ENCODE measurements at regions not wholly inside any gene's neighbourhood (a gene's known extent, or its start where the extent isn't known, plus 50 kb on each side); places are given as distances from the start of the nearest gene placed in this dataset.

DNA sequence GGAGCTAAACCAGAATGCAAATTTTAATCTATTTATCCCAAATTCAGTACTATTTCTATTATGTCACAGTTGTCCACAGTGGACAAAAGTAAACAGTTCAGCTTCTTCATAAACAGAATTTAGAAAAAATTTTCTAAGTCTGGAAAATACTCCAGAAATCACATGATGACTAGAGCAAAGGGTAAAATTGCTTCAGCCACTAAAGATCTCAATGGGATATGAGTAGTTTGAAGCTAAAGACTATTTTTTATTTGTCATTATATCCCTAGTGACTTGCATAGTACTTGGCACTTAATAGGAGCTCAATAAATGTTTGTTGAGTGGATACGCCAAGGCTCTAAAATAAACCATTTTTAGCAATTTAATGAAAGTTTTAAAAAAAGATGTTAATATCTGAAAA is 354.3 kb upstream of the AGTR1 start:
- Histone ChIP-seq H2BK5ac (ENCODE audit: low read depth, low read length, poor library complexity, severe bottlenecking) (no peak overlapping the region), H2AK5ac (ENCODE audit: low read depth, low read length) (no peak overlapping the region), H3K79me1 (ENCODE audit: low read depth in 1 of 2, low read length in 2 of 2) (no peaks in the 10 kb centered on the region), H3K4me3 (ENCODE audit: insufficient read depth, low read depth, low read length) (no peak overlapping the region), H3K18ac (ENCODE audit: low read depth, low read length) (no peak overlapping the region), H4K20me1 (ENCODE audit: insufficient read depth, low read length) (no peaks in the 10 kb centered on the region), H3K14ac (replicated peaks; ENCODE audit: low read depth, low read length) (no peak overlapping the region), H3K4me1 (ENCODE audit: control insufficient read depth, insufficient read depth, low read length) (no peaks in the 10 kb centered on the region), H2BK15ac (ENCODE audit: low read depth, low read length) (no peak overlapping the region), H4K5ac (ENCODE audit: low read depth, low read length) (no peak overlapping the region), H2BK20ac (ENCODE audit: low read depth, low read length) (no peak overlapping the region), H2BK120ac (ENCODE audit: low read depth, low read length) (no peak overlapping the region), H3K9me1 (ENCODE audit: insufficient read depth, low read length) (no peaks in the 10 kb centered on the region), H3K9ac (ENCODE audit: low read depth, low read length) (no peak overlapping the region), H4K91ac (ENCODE audit: insufficient read depth, low read depth, low read length) (no peak overlapping the region), H3K9me3 (ENCODE audit: control insufficient read depth, insufficient read depth, low read length) (no peaks in the 10 kb centered on the region), H3K23ac (ENCODE audit: low read depth, low read length) (no peak overlapping the region), H3K36me3 (ENCODE audit: control insufficient read depth, insufficient read depth, low read length) (no peaks in the 10 kb centered on the region), H3K27ac (ENCODE audit: insufficient read depth, low read length) (no peak overlapping the region), H3K4me2 (ENCODE audit: low read depth, low read length) (no peak overlapping the region), H3K4ac (ENCODE audit: low read depth, low read length) (no peak overlapping the region), H3K27me3 (ENCODE audit: control insufficient read depth, insufficient read depth, low read length) (no peaks in the 10 kb centered on the region), H2AK9ac (replicated peaks; ENCODE audit: low read depth, low read length, poor library complexity) (no peak overlapping the region), H2AFZ (replicated peaks; ENCODE audit: low read length, poor library complexity) (no peak overlapping the region), H4K8ac (ENCODE audit: low read depth in 2 of 2, low read length in 2 of 2) (no peak overlapping the region), H3K56ac (ENCODE audit: extremely low read depth, insufficient read depth, low read length) (no peak overlapping the region)
- POLR2A ChIA-PET (ENCODE audit: unreplicated experiment): no interaction called here
- BruUV-seq (replicated peaks): no TSS peak
- no CpG with 5 or more reads among the region's 1 CpG for WGBS, 2 experiments (ENCODE audit: extremely low coverage in 2 of 2, insufficient read length in 1 of 2)
- DNase-seq (no peak), ATAC-seq (ENCODE audit: low read depth) (no peak)
- dilution Hi-C loops (cut with HindIII; ENCODE audit: low sequenced_read_pairs, unreplicated experiment) (no loop called here), intact Hi-C loops (cut with micrococcal nuclease) (no loop called here), in situ Hi-C loops (cut with MboI; ENCODE audit: low sequenced_read_pairs) (no loop called here)
- CTCF ChIA-PET: interaction anchor here (0.8 to 1.1 kb wide), 2 partner anchors 32 to 376 kb away, joined by 3 read pairs; no protein-coding TSS in a partner anchor
- TF ChIP-seq, protein P1, sequence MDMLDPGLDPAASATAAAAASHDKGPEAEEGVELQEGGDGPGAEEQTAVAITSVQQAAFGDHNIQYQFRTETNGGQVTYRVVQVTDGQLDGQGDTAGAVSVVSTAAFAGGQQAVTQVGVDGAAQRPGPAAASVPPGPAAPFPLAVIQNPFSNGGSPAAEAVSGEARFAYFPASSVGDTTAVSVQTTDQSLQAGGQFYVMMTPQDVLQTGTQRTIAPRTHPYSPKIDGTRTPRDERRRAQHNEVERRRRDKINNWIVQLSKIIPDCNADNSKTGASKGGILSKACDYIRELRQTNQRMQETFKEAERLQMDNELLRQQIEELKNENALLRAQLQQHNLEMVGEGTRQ (IDR thresholded peaks at IDR 0.05; ENCODE audit: low read depth, low read length): no peak
- TF ChIP-seq NFE2L2 (IDR thresholded peaks at IDR 0.05; ENCODE audit: low read depth, low read length) (no peak), BHLHE40 (IDR thresholded peaks at IDR 0.05; ENCODE audit: low read depth, low read length) (no peak), CHD1 (IDR thresholded peaks at IDR 0.05; ENCODE audit: low read depth, low read length) (no peak), RCOR1 (IDR thresholded peaks at IDR 0.05; ENCODE audit: insufficient replicate concordance, low read length) (no peak), RAD21 (IDR thresholded peaks at IDR 0.05; ENCODE audit: low read length) (no peak), MAZ (IDR thresholded peaks at IDR 0.05; ENCODE audit: borderline replicate concordance, low read depth, low read length) (no peak), SMC3 (IDR thresholded peaks at IDR 0.05; ENCODE audit: low read depth, low read length) (no peak)
- TF ChIP-seq, protein P2, sequence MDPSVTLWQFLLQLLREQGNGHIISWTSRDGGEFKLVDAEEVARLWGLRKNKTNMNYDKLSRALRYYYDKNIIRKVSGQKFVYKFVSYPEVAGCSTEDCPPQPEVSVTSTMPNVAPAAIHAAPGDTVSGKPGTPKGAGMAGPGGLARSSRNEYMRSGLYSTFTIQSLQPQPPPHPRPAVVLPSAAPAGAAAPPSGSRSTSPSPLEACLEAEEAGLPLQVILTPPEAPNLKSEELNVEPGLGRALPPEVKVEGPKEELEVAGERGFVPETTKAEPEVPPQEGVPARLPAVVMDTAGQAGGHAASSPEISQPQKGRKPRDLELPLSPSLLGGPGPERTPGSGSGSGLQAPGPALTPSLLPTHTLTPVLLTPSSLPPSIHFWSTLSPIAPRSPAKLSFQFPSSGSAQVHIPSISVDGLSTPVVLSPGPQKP (IDR thresholded peaks at IDR 0.05; ENCODE audit: borderline replicate concordance, low read depth, low read length): no peak

All from IMR-90 (cell line).